Glomerular endothelial cell (primary cell): ENCODE measurements at regions not wholly inside any gene's neighbourhood (a gene's known extent, or its start where the extent isn't known, plus 50 kb on each side); places are given as distances from the start of the nearest gene placed in this dataset.

Source experiments
- DNase-seq: peaks from one replicate; pipeline ENCODE4 v3.0.0-alpha.2; 2011; ENCODE audit warnings: low read depth, low spot score; ENCODE audit errors: extremely low read depth

DNA sequence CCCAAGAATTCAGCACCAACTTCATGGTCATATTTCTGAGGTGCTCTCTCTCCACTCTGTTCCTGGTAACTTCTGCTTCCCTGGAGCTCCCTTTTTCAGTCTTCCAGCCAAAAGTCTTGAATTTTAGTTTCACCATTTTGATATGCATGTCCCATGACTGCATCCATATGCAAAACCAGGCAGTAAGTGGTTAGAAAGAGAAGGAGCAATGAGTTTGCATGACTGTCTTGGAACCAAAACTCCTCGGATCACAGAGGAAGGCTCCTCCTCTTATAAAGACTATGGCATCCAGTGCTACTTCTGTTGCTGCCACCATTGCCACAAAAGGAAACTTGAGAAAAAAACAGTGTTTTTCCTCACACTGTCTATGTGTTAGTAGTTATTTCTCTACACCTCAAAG is 269.1 kb upstream of the GLI3 start:
- DNase-seq, result no peak

DNA sequence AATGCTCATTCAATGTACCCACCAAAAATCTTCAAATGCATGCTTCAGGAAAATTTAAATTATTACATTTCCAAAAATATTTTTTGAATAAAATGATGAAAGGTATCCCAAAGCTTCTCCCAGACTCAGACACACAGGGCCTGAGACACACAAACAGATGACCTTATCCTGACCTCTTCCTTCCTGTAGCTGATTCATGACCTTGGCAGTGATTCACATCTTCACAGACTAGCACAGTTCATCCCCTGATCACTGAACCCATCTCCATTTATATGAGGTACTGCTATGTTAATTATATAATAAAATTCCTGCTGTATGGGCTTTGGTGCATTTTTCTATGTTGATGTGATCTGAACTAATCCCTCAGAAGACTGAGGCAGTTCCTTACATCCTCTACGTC is 265.0 kb upstream of the GLI3 start:
- no peak for DNase-seq

DNA sequence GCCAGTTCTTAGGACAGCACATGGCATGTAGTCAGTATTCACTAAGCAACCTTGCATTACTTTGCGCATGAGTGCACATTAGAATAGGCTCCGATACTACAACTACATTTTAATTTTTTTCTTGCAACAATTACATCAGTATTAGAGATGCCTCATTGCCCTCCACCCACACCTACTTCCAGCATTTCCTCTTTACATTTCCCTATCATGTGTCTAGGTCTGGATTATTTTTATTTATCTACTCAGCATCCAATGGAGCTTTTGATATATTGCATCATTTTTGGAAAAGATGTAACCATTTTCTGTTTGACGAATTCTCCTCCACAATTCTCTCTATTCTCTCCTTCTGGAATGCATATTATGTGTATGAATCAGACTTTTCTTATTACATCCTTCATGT is 258.2 kb upstream of the GLI3 start:
- no peak for DNase-seq

DNA sequence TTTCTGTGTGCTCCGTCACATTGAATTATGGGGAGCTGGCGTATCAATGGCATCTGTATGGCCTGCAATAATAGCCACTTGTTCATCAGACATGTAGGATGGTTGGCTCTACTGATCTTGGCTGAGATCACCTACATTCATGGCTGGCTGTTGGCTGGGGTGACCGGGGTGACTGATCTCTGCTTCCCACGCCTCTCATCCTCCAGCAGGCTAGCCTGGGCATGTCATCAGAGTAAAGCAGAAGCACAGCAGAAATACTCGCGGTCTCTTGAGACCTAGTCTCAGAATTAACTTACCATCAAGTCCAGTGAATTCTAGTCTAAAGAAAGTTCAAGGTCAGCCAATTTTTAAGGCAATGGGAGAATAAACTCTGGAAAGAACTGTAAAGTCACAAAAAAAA is 257.7 kb upstream of the GLI3 start:
- DNase-seq, result no peak

DNA sequence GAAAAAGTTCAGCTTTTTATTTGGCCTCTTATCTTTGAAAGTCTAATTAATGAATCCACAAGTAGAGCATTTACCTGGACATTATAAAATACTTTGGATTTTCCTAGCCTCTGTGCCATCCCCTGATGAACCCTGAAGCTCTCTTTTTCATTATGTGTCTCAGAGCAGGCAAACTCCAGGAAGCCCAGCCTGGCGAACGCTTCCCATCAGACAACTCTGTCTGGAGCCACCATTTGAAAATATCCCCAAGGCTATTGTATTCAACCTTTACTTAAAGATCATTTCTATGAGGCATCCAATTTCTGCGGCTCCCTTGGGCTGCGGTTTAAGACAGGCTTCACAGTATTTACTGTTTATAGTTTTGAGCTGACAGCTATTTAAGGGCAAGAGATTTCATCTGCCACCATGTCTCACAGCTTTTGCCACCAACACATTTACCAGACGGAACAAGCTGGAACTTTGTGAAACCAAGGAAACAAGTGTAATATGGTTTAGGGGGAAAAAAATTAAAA is 257.2 kb upstream of the GLI3 start:
- DNase-seq, result no peak

DNA sequence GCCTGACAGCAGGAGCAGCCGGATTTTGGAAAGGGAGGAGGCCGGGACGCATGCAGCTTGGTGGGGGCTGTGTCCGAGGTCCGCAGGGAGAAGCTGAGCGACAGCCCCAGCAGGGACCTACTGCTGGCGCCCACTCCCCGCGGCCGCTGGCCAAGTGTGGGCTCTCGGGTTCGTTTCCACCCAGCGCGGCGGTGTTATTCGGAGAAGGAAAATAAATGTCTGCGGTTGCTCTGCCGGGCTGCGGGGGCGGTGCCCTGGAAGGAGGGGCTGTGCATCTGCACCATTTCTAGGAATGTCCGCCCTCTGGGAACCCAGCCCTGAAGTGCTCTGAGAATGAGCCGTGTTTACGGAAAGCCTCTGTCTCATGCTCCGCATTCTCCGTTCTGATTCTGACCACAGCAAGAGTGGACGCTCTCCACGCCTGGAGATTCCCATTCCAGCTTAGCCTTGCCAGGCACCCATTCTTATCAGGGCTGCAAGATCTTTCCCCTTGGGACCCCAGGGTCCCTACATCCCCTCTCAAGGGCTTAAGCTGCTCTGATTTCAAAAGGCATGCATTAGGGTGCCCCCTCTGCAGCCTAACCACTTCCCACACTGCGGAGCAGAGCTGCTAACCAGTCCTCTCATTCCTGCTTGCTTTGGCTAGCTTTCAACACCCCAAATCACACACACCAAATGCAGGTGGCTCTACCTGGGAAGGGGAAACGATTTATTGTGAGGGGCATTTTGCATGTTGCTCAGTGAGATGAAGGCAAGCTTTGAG is 256.6 kb upstream of the GLI3 start:
- peak; percentile 1 for DNase-seq

DNA sequence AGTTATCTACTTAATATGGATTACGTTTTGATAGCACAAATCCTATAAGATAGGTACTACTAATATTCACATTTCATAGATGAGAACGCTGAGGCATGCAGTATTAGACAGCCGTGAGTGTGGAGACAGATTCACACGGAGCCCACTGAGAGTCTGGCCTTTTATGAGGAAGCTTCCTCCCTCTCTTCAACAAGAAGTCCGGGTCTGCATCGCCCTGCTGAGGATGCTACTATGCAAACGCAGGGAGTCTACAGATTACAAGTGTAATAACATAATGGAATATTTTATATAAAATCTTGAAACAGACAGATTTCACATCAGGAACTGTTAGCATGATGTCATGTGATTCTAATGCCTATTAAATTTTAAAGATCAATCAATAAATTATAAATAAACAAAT is 255.9 kb upstream of the GLI3 start:
- no peak for DNase-seq

DNA sequence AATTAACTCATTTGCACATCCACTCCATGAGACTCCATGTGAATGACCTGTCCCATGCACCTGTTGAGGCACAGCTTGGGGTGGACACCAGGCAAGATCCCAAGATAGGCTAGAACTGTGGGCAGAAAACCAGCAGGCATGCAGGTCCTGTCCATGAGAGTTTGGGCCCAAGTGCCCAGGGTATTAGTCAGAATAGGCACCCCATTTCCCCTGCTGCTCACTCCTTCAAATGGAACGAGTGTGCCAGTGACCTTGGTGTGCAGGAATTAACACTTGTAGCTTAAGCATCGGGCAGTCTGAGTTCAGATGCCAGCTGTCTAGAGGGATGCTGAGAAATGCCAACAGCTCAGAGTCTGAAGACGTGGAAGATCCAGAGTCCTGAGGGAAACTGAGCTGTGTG is 254.1 kb upstream of the GLI3 start:
- DNase-seq, result no peak

DNA sequence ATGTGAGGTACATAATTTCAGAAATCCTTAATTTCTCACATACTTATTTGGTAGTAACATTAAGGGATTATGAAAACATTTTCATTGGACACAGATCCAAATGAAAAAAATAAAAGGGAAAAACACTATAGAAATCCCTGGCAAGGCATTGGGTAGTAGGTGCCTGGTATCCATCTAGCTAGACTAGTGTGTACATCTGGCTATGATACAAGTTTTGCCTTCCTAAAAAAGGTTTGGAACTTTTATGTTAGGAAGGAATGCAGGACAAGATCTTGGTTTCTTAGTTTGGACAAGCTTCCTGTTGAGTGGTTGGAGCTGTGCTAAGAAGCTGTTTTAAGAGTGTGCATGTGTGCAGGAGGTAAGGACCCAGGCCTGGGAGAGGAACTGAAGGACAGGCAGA is 252.3 kb upstream of the GLI3 start:
- DNase-seq, result no peak

DNA sequence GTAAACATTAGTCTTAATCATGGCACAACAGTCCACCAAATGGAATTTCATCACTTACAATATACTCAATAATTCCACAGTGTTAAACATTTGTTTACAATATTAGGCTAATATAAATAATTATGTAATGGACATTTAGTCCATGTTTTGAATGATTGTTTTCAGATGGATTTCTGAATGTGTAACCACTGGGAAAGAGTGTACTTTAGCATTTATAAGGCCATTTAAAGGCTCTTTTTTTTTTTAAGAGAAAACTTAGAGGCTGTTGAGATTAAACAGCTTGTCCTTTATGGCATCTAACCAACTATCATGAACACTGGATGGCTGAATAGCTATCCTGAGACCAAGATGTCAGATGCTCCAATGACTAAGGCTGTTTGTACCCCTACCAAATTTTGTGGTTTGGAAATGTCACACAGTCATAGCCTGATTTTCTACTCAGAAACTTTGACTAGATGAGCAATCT is 248.3 kb upstream of the GLI3 start:
- no peak for DNase-seq

DNA sequence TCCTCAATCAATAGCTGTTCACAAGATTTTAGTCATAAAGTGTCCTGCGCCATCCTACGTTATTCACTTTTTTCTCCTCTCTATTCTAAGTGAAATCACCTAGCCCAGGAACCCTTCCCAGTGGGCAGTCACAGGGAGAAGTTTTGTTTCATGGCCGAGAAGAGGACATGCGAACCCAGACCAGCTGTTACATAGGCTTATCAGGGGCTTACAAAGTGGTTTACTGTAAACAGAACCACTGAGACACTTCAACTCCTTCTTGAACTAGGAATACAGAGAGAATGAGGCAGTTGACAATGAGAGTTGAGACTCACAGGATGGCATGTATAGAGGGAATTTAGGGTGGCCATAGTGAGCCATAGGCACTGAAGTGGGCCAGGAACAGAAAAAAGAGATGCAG is 246.9 kb upstream of the GLI3 start:
- no peak for DNase-seq

DNA sequence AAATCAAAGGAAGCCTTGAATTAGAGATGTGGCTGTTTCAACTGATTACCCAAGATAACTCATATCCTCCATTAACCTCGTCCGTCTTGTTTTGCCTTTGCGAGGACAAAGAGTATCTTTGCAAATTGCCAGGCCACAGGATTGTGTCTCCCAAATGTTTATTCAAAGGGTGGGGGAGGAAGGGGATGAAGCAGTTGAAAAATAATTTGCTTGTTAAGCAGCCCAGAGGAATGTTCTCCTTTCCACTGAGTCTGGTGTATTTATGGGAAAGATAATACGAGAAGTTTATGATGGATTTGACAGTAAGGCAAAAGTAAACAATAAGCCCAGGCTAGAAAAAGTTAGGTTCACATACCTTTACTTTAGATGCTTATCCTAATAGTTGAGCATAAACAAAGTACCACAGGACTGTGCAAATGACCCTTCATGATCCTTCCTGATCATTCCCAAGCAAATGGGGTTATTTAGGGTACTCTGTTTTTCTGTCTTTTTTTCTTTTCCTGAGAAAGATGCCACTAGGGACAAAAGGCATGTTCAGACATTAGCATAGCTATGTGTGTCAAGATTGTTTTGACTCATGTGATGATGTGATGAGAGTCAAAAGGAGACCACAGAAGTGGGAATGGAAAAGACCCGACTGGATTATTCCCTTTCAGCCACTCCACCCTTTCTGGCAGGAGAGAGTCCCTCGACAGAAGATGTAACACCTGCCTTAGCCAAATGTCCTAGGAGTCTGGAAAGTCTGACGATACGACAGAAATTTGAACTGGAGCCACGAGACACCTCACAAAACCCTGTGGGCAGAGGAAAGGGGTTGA is 243.0 kb upstream of the GLI3 start:
- no peak for DNase-seq

DNA sequence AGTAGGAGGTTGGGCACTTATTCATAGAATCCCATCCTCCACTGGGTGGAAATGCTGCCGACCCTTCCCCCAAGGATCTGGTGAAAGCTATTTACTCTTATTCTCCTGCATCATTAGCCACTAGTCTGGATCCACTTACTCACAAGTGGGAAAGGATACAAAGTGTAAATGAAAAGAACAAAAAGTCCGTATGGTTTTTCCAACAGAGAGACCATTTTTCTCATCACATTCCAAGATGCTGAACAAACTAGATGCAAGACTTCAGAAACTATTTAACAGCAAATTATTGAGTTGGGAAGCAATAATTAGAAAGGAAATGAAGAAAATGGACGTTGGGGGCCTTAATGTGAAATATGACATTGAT is 242.4 kb upstream of the GLI3 start:
- no peak for DNase-seq

DNA sequence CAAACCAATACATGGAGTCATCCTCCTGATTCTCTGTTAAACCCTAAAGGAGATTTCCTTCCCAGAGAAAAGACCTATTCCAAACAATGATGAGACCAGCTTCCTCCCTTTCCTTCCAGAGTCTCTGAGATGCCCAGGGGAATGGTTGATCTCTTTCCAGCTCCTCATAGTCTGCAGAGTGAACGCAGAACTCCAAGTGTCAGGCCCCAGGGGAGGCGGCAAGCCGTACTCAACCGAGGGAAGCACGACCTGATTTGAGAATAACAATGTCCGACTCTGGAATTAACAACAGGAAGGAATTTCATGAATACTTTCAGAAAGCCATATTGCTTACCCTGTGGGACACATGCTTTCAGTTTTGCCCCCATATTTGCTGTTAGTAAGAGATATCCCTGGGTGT is 241.7 kb upstream of the GLI3 start:
- DNase-seq, result no peak

DNA sequence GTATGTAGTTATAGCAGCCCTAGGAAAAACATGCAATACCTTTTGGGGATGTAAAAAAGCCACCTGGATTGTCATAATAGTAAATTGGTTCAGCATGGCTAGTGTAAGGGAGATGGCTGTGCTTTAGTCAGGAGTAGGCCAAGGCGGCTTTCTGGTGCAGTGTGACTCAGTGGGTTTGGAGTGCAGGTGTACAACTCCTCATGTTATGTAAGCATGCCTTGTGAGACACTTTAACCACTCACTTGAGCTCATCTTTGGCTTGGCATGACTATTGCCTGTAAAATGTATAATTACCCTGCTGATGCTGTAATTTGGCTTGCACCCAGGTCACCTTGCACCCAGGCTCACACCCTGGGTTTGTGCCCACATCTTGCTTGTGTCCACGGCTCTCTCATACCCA is 239.2 kb upstream of the GLI3 start:
- no peak for DNase-seq

DNA sequence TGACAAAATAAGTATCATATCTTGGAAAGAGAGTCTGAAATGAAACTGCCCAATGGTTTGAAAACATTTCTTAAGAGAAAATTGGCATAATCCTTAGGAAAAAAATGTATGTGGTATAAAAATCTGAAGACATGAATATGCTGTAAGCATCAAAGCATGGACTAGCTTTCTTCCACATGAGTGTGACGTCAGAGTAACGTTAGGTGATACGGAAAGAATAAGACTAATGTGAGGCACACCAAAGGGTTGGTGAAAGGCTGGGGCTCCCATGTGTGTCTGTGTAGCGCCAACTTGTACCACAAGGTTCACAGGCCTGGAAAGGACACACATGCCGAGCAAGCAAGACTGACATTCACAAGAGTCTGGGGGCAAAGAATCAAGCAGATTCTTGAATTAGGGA is 238.1 kb upstream of the GLI3 start:
- DNase-seq, result no peak

DNA sequence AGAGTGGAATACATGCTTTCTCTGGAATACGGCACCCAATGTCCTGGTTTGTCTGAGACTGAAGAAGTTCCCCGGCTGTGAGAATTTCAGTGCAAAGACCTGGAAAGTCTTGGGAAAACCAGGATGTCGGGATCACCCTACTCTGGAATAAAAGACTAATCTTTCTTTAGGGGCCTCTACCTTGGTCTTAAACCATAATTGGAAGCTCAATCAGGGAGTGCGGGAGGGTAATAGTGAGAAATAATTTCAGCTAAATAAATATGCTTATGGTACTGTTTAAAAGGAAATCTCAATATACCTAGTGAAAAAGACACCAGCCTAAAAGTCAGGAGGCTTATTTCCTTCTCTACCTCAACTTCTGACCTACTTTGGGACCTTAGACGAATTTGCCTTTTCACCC is 236.1 kb upstream of the GLI3 start:
- DNase-seq, result no peak

DNA sequence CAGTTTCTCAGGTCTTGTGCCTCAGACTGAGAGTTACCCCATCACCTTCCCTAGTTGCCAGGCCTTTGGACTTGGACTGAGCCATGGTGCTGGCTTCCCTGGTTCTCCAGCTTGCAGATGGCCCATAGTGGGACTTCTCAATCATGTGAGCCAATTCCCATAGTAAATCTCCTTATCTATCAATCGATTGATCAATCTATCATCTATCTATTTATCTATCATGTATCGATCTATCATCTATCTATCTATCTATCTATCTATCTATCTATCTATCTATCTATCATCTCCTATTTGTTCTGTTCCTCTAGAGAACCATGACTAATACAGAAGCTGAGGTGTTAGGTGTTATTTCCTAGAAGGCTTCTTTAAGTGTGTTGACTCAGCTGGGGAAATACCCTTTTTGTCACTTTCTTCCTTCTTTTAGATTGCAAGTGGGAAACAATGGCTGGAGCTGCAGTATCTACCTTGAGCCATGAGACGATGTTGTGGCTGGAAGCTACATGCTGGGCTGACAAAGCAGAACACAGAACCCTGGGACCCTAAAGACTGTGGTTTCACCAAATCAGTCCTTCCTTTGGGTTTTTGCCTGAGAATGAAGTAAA is 234.7 kb upstream of the GLI3 start:
- no peak for DNase-seq

DNA sequence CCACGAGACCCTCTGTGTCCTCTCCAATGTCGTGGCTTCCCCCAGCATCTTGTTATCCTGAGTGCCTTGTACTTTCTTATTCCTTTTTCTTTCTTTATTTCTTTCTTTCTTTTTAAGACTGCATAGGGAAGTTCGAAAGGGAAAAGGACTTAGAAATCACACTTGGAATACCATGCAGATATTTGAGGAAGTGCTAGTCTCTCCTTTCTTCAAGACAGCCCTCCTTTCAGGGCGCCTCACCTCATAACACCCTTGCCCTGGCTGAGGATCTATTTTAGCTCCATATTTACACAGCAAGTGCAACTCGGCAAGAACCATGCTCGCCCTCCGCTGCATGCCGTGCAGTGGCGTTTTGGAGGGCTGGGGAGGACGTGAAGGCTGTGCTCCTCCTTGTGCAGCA is 232.3 kb upstream of the GLI3 start:
- no peak for DNase-seq

DNA sequence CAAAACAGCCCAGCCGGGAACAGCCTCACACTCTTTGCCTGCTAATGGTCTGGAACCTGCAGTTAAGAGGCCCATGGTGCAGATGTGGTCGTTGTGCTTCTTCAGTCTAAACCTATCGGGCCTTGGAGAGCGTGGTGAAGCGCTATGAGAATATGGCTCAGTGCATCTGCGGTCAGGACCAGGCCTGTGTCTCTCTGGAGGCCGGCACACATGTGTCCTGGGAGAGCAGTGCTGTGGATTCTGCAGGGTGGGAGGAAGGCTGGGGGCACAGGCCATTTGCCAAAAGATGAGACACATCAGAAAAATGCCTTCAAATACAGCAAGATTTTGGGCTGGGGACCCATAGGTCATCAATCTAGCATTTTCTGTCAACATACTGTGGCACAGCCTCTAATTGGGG is 231.5 kb upstream of the GLI3 start:
- no peak for DNase-seq

DNA sequence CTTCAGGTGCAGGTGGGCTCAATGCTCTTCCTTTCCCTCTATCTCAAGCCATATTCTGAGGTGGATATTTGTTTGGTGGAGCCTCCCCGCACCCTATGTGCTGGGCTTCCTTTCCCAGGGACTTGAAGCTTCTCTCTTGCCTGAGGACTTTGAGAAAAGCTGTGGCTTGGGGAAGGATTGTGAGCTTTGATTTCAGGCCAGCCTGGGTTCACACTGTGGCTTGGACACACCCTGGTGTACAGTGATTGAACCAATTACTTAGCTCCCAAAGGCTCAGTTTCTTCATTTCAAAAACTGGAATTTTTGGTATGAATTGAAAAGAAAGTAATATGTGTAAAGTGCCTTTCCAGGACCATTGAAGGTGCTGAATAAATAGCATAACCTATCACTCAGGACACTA is 224.5 kb upstream of the GLI3 start:
- no peak for DNase-seq

DNA sequence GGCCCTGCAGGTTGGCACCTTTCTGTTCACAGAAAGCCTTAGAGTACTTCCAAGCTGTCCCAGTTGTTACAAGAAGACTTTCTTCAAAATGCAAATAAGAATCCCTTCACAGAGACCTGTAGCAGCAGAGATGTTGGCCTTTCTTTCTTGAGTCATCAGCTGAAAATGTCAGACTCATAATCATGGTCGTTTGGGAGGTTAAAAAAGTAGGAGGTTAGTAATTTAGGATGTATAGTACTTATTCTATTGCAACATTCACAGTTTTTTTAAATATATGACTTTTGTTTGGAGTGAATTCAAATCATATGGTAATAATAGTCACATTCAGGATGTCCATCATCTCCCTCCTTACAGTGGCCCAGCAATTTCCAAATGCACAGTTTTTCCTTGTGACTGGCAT is 223.9 kb upstream of the GLI3 start:
- DNase-seq, result no peak
